CD4-positive, alpha-beta T cell treated with Interleukin-12 subunit alpha and Interleukin-12 subunit beta, for 1 hour (primary cell): ENCODE measurements at regions not wholly inside any gene's neighbourhood (a gene's known extent, or its start where the extent isn't known, plus 50 kb on each side); places are given as distances from the start of the nearest gene placed in this dataset.
"Not testable (repeated sequence)": the region's sequence is repeated elsewhere in the genome, so short reads cannot be mapped to it uniquely, and the experiment has no call there.

Experiments
- DNase-seq: peaks from one replicate; pipeline ENCODE4 v3.0.0-alpha.2; 2020

GRCh38 chr10:11663763-11664555, 52.5 kb upstream of the USP6NL start:
- DNase-seq, result no peak

DNA sequence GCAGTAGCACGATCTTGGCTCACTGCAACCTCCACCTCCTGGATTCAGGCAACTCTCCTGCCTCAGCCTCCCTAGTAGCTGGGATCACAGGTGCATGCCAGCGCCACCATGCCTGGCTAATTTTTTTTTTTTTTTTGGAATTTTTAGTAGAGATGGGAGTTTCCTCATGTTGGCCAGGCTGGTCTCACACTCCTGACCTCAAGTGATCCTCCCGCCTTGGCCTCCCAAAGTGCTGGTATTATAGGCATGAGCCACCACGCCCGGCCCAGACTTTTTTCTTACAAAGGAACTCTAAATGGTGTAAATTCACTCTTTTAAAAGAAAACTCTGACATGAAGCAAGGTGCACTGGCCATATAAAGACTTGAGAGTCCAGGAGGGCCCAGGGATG, 51.7 kb upstream of the USP6NL start:
- not testable (repeated sequence) for DNase-seq

- no peak for DNase-seq
These were observed 50.0 kb upstream of the USP6NL start for GRCh38 chr10:11661441-11661840.
